ENCODE measurements at regions not wholly inside any gene's neighbourhood (a gene's known extent, or its start where the extent isn't known, plus 50 kb on each side); places are given as distances from the start of the nearest gene placed in this dataset.

GRCh38 chr9:115988701-115989100 is 164.9 kb upstream of the PAPPA start (continued):
- TF ChIP-seq ZFP37 (CRISPR knock-in tag; IDR thresholded peaks at IDR 0.05; ENCODE audit: borderline replicate concordance) = no peak
- no peak for TF ChIP-seq ZMYM2 (CRISPR knock-in tag; IDR thresholded peaks at IDR 0.05)
- no peak for TF ChIP-seq SOX13 (IDR thresholded peaks at IDR 0.05)
- no peak for TF ChIP-seq SOX13 (CRISPR knock-in tag; conservative IDR thresholded peaks at IDR 0.05 in 1 of 2, IDR thresholded peaks at IDR 0.05 in 1 of 2)
- no peak for TF ChIP-seq ASH2L (IDR thresholded peaks at IDR 0.05; ENCODE audit: insufficient read length, low read depth, low read length)
- TF ChIP-seq BRF2 (CRISPR knock-in tag; IDR thresholded peaks at IDR 0.05) = no peak
- no peak for TF ChIP-seq NFE2 (CRISPR knock-in tag; IDR thresholded peaks at IDR 0.05)

DNA sequence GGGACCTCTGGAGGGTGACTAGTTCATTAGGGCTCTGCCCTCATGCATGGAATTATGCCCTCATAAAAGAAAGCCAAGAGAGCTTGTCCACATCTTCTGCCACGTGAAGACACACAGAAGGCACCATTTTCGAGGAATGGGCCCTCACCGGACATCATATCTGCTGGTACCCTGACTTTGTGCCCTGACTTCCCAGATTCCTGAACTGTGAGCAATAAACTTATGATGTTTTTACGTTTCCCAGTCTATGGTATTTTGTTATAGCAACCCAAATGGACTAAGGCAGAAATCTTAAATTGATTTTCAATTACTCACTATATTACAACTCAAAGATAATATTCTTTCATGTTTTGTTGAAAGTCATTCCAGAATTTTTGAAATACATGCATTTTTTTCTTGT is 163.8 kb upstream of the PAPPA start:
- H3K27ac ChIP-seq (ENCODE audit: extremely low read length, insufficient read depth, low read length) = no peak overlapping the region
- no peaks in the 10 kb centered on the region for H4K20me1 ChIP-seq (ENCODE audit: insufficient read depth, low read length)
- H3K4me3 ChIP-seq (replicated peaks in 1 of 3; ENCODE audit: insufficient read depth in 1 of 3, low read depth in 2 of 3, low read length in 3 of 3) = no peak overlapping the region
- DNase-seq (ENCODE audit: low spot score) = no peak
- no peak overlapping the region for H3K9ac ChIP-seq (ENCODE audit: insufficient read depth, low read depth, low read length)
- TF ChIP-seq PAWR (CRISPR knock-in tag; IDR thresholded peaks at IDR 0.05; ENCODE audit: borderline replicate concordance) (no peak), MBNL3 (CRISPR knock-in tag; conservative IDR thresholded peaks at IDR 0.05) (no peak), FOXO1 (CRISPR knock-in tag; IDR thresholded peaks at IDR 0.05) (no peak), IRX3 (CRISPR knock-in tag; IDR thresholded peaks at IDR 0.05; ENCODE audit: borderline replicate concordance, low read depth) (no peak)
- TF ChIP-seq, protein P1, sequence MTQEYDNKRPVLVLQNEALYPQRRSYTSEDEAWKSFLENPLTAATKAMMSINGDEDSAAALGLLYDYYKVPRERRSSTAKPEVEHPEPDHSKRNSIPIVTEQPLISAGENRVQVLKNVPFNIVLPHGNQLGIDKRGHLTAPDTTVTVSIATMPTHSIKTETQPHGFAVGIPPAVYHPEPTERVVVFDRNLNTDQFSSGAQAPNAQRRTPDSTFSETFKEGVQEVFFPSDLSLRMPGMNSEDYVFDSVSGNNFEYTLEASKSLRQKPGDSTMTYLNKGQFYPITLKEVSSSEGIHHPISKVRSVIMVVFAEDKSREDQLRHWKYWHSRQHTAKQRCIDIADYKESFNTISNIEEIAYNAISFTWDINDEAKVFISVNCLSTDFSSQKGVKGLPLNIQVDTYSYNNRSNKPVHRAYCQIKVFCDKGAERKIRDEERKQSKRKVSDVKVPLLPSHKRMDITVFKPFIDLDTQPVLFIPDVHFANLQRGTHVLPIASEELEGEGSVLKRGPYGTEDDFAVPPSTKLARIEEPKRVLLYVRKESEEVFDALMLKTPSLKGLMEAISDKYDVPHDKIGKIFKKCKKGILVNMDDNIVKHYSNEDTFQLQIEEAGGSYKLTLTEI (CRISPR knock-in tag; conservative IDR thresholded peaks at IDR 0.05) = no peak
- H2AFZ ChIP-seq (ENCODE audit: low read length) = no peak overlapping the region
- WGBS (ENCODE audit: low lambda C conversion rate) = 20% methylated on average over 3 of the region's 4 CpGs
- H3K36me3 ChIP-seq (replicated peaks in 1 of 2; ENCODE audit: control insufficient read depth in 1 of 2, insufficient read depth in 2 of 2, low read length in 2 of 2) = no peaks in the 10 kb centered on the region
- H3K4me2 ChIP-seq (ENCODE audit: low read depth, low read length) = no peak overlapping the region
- no peak for ATAC-seq
- no peaks in the 10 kb centered on the region for H3K27me3 ChIP-seq (ENCODE audit: control insufficient read depth in 1 of 2, insufficient read depth in 2 of 2, low read length in 2 of 2)
- FAIRE-seq = no peak
- no TSS peak for BruUV-seq (replicated peaks)
- H3K4me1 ChIP-seq (ENCODE audit: insufficient read depth, low read length) = no peaks in the 10 kb centered on the region
- POLR2A ChIA-PET = no interaction called here
- CTCF ChIA-PET (ENCODE audit: low intra/inter-chr PET ratio, low total read pairs) = no interaction called here
- H3K9me3 ChIP-seq (ENCODE audit: low read length) = no peaks in the 10 kb centered on the region
- no peaks in the 10 kb centered on the region for H3K79me2 ChIP-seq (ENCODE audit: insufficient read depth, low read length)
- intact Hi-C loops (cut with micrococcal nuclease; ENCODE audit: unreplicated experiment) = no loop called here
- in situ Hi-C loops (cut with HindIII; ENCODE audit: extremely low pct_ligation_motif_present, low pct_unique_long_range_greater_than_20kb) = no loop called here
